Right lobe of liver (tissue), 6 donors: ENCODE measurements at regions not wholly inside any gene's neighbourhood (a gene's known extent, or its start where the extent isn't known, plus 50 kb on each side); places are given as distances from the start of the nearest gene placed in this dataset.

Experiments
- ATAC-seq, 4 donors: fragments of 200-7000 bp; cut with Tn5 transposase; one replicate each; pipeline ENCODE4 v1.9.1; 2020; ENCODE audit warnings: mild to moderate bottlenecking in 4 of 4, moderate library complexity in 4 of 4
- DNase-seq, 3 donors: peaks; one replicate each; pipeline ENCODE4 v3.0.0-alpha.2; 2020
- H3K27ac ChIP-seq, 3 donors: fragments of 200-600 bp; one replicate each; pipeline ENCODE4 v1.8.0; 2022
- H3K27me3 ChIP-seq, 2 donors: fragments of 200-600 bp; one replicate each; pipeline ENCODE4 v1.8.0; 2022
- H3K36me3 ChIP-seq, 4 donors: fragments of 200-600 bp; sonication (generic) in 1 of 4; one replicate each; pipeline versions ENCODE4 v1.5.1 to v1.8.0; 2017 to 2022; ENCODE audit warnings: control low read depth in 1 of 4
- H3K4me1 ChIP-seq, 4 donors: fragments of 200-600 bp; sonication (generic) in 1 of 4; one replicate each; pipeline versions ENCODE4 v1.5.1 to v1.8.0; 2017 to 2022; ENCODE audit warnings: control low read depth in 1 of 4
- H3K4me3 ChIP-seq, 3 donors: fragments of 200-600 bp; one replicate each; pipeline ENCODE4 v1.8.0; 2022
- H3K9me3 ChIP-seq, 4 donors: fragments of 200-600 bp; sonication (generic) in 1 of 4; one replicate each; pipeline versions ENCODE4 v1.5.1 to v1.8.0; 2017 to 2022; ENCODE audit warnings: control low read depth in 1 of 4
- CTCF ChIP-seq, 4 donors: fragments of 200-600 bp in 3 of 4; fragments of 450-650 bp in 1 of 4; IDR thresholded peaks; one replicate each; pipeline versions ENCODE4 v1.5.1 to v1.8.0; 2016 to 2022; ENCODE audit warnings: antibody characterized with exemption in 4 of 4, mild to moderate bottlenecking in 2 of 4
- POLR2A ChIP-seq: fragments of 450-650 bp; IDR thresholded peaks from one replicate; pipeline ENCODE4 v1.6.1; 2017; ENCODE audit warnings: antibody characterized with exemption, mild to moderate bottlenecking
- WGBS: methylation state at CpG from one replicate; pipeline ENCODE4 v1.1.6; 2018; ENCODE audit warnings: low coverage, low lambda C conversion rate; ENCODE audit not compliant: insufficient coverage; ENCODE audit errors: missing lambda C conversion rate; 5-methylcytosine and 5-hydroxymethylcytosine counted together
- intact Hi-C, 2 donors: fragments of 100-400 bp; cut with DNase I; formaldehyde crosslinking; loops; one replicate each; pipeline versions ENCODE4 v1.11.2 to v1.14.1; 2022
- donor health status: DM: no; HTN: yes; CAD: no.
- donor health status: DM: no; HTN: no; CAD: no.
- donor health status: DM: no; HTN: no; CAD: no.
- donor health status: DM: no; HTN: yes; CAD: no.
- donor health status: DM: no; HTN: yes; CAD: no.

GRCh38 chrX:84721416-84721815 lies 219.2 kb upstream of the HDX start:
- no peaks in the 10 kb centered on the region for H3K36me3 ChIP-seq

GRCh38 chrX:84724576-84724975 lies 222.3 kb upstream of the HDX start:
- TF ChIP-seq POLR2A (no peak), CTCF (IDR thresholded peaks at IDR 0.05) (no peak)
- Histone ChIP-seq H3K9me3 (no peaks in the 10 kb centered on the region), H3K36me3 (no peaks in the 10 kb centered on the region), H3K27me3 (no peaks in the 10 kb centered on the region), H3K4me1 (no peaks in the 10 kb centered on the region), H3K27ac (no peak overlapping the region), H3K4me3 (no peak overlapping the region)
- DNase-seq (no peak), ATAC-seq (no peak)
- intact Hi-C loops: no loop called here
- WGBS: 81% methylated on average over 5 of the region's 5 CpGs

More at GRCh38 chrX:84721416-84721815, 219.2 kb upstream of the HDX start:
- Histone ChIP-seq H3K4me1 (peaks cover 0 to 3% (median 0%) of the 10 kb centered on the region in 4 donors), H3K27me3 (no peaks in the 10 kb centered on the region), H3K27ac (no peak overlapping the region), H3K4me3 (no peak overlapping the region), H3K9me3 (no peaks in the 10 kb centered on the region)
- no peak for ATAC-seq
- intact Hi-C loops: no loop called here
- TF ChIP-seq POLR2A (no peak), CTCF (IDR thresholded peaks at IDR 0.05) (no peak)
- 63% methylated on average over 2 of the region's 2 CpGs for WGBS
- DNase-seq: no peak

GRCh38 chrX:84729408-84729807 lies 227.2 kb upstream of the HDX start:
- 16% methylated on average over 4 of the region's 4 CpGs for WGBS
- H3K4me1 ChIP-seq: no peaks in the 10 kb centered on the region
- ATAC-seq (peak; percentile 11 to 70 (median 50)), DNase-seq (no peak)
- no peaks in the 10 kb centered on the region for H3K36me3 ChIP-seq
- no peaks in the 10 kb centered on the region for H3K9me3 ChIP-seq
- H3K27ac ChIP-seq: peak overlapping the region in 1 of 3 donors; percentile 1
- TF ChIP-seq POLR2A (no peak), CTCF (IDR thresholded peaks at IDR 0.05) (no peak)
- intact Hi-C loops: no loop called here
- H3K27me3 ChIP-seq: no peaks in the 10 kb centered on the region
- peak overlapping the region in 2 of 3 donors; percentile 15 to 18 for H3K4me3 ChIP-seq

GRCh38 chrX:84729809-84730208 lies 227.6 kb upstream of the HDX start:
- DNase-seq (peak in 1 of 3 donors; percentile 41), ATAC-seq (peak; percentile 100)
- H3K27ac ChIP-seq: no peak overlapping the region
- peak overlapping the region in 1 of 3 donors; percentile 18 for H3K4me3 ChIP-seq
- no peaks in the 10 kb centered on the region for H3K27me3 ChIP-seq
- WGBS: 14% methylated on average over 5 of the region's 5 CpGs
- intact Hi-C loops: no loop called here
- no peaks in the 10 kb centered on the region for H3K9me3 ChIP-seq
- TF ChIP-seq POLR2A (no peak), CTCF (IDR thresholded peaks at IDR 0.05) (peak; percentile 79 to 89 (median 86))
- H3K4me1 ChIP-seq: no peaks in the 10 kb centered on the region
- no peaks in the 10 kb centered on the region for H3K36me3 ChIP-seq

GRCh38 chrX:84735025-84735424 lies 232.8 kb upstream of the HDX start:
- Histone ChIP-seq H3K9me3 (no peaks in the 10 kb centered on the region), H3K4me3 (no peak overlapping the region), H3K4me1 (no peaks in the 10 kb centered on the region), H3K36me3 (no peaks in the 10 kb centered on the region), H3K27me3 (no peaks in the 10 kb centered on the region), H3K27ac (no peak overlapping the region)
- intact Hi-C loops: no loop called here
- ATAC-seq (no peak), DNase-seq (no peak)
- TF ChIP-seq POLR2A (no peak), CTCF (IDR thresholded peaks at IDR 0.05) (no peak)
- 70% methylated on average over 3 of the region's 3 CpGs for WGBS
